HCT116 (cell line): ENCODE measurements at regions not wholly inside any gene's neighbourhood (a gene's known extent, or its start where the extent isn't known, plus 50 kb on each side); places are given as distances from the start of the nearest gene placed in this dataset.

Experiments used
- ATAC-seq: fragments of 200-7000 bp; cut with Tn5 transposase; 2 replicates; pipeline ENCODE4 v1.9.1; 2020; ENCODE audit warnings: mild to moderate bottlenecking, moderate library complexity
- BruUV-seq: library from RNA; stranded (reverse); fragments of 400-500 nt; replicated peaks from 2 replicates; lab custom pipeline; 2021; lab: Mats Ljungman, UMichigan
- CTCF ChIA-PET: fragments of 300-600 bp; sonication (Branson Sonifier 250); formaldehyde crosslinking; loops from one replicate; lab custom pipeline; 2021; ENCODE audit warnings: antibody characterized with exemption; lab: Charles Lee
- POLR2A ChIA-PET: fragments of 300-600, 350-600 bp; sonication (Branson Sonifier 250); formaldehyde crosslinking; loops from one replicate; lab custom pipeline; 2021; ENCODE audit warnings: antibody characterized with exemption; lab: Charles Lee
- RAD21 ChIA-PET, 2 experiments: fragments of 300-600 bp; sonication (Branson Sonifier 250); formaldehyde crosslinking; loops; one replicate each; lab custom pipeline; 2023; ENCODE audit warnings: low total read pairs in 2 of 2; ENCODE audit not compliant: uncharacterized antibody in 2 of 2, unreplicated experiment in 2 of 2, low non-redundant PET in 1 of 2; lab: Charles Lee
- DNase-seq: peaks from one replicate; pipeline ENCODE4 v3.0.0-alpha.2; 2010; ENCODE audit warnings: low read depth, low spot score
- H2AFZ ChIP-seq: fragments of 200-600 bp; shearing (Covaris generic), sonication (generic); 2 replicates; pipeline ENCODE4 v1.6.1; 2017; ENCODE audit warnings: low read depth, mixed run types, mixed read lengths, antibody characterized with exemption, low read length; ENCODE audit not compliant: poor library complexity, severe bottlenecking
- H3K27ac ChIP-seq: 2 replicates; pipeline ENCODE4 v1.5.1; 2012; ENCODE audit warnings: low read depth, low read length
- H3K27me3 ChIP-seq: fragments of 200-600 bp; sonication (generic); 2 replicates; pipeline ENCODE4 v1.6.1; 2016; ENCODE audit warnings: mixed run types, low read length, mixed read lengths; ENCODE audit not compliant: insufficient read depth
- H3K36me3 ChIP-seq, 2 experiments: fragments of 200-500 bp in 1 of 2; fragments of 200-600 bp in 1 of 2; sonication (Bioruptor generic) in 1 of 2; sonication (generic) in 1 of 2; 2 replicates each; pipeline versions ENCODE4 v1.5.1 to v1.6.1; 2014 to 2016; ENCODE audit warnings: low read length in 2 of 2, inconsistent platforms in 1 of 2, mixed read lengths in 1 of 2, mixed run types in 1 of 2; ENCODE audit not compliant: insufficient read depth in 2 of 2, control insufficient read depth in 1 of 2
- H3K4me1 ChIP-seq, 2 experiments: fragments of 200-600 bp in 1 of 2; sonication (generic) in 1 of 2; 2 replicates each; pipeline versions ENCODE4 v1.5.1 to v1.6.1; 2012 to 2017; ENCODE audit warnings: low read length in 2 of 2, inconsistent platforms in 1 of 2, mild to moderate bottlenecking in 1 of 2, mixed read lengths in 1 of 2, mixed run types in 1 of 2, moderate library complexity in 1 of 2; ENCODE audit not compliant: insufficient read depth in 2 of 2, control insufficient read depth in 1 of 2
- H3K4me2 ChIP-seq: fragments of 200-600 bp; sonication (generic); 2 replicates; pipeline ENCODE4 v1.6.1; 2017; ENCODE audit warnings: mixed run types, low read length, mixed read lengths
- H3K4me3 ChIP-seq, 2 experiments: fragments of 200-600 bp in 1 of 2; sonication (generic) in 1 of 2; replicated peaks in 1 of 2; 2 replicates each; pipeline ENCODE4 v1.5.1; 2011 to 2016; ENCODE audit warnings: low read length in 2 of 2, control low read depth in 1 of 2, low read depth in 1 of 2, mild to moderate bottlenecking in 1 of 2, mixed read lengths in 1 of 2, mixed run types in 1 of 2
- H3K79me2 ChIP-seq: fragments of 200-600 bp; sonication (generic); 2 replicates; pipeline ENCODE4 v1.6.1; 2017; ENCODE audit warnings: mild to moderate bottlenecking, mixed run types, low read length, moderate library complexity, mixed read lengths; ENCODE audit not compliant: insufficient read depth
- H3K9ac ChIP-seq: fragments of 200-600 bp; sonication (generic); 2 replicates; pipeline ENCODE4 v1.6.1; 2016; ENCODE audit warnings: low read length, mixed read lengths
- H3K9me2 ChIP-seq: fragments of 200-600 bp; sonication (generic), shearing (Covaris generic); 2 replicates; pipeline ENCODE4 v1.6.1; 2017; ENCODE audit warnings: mixed run types, mild to moderate bottlenecking, moderate library complexity; ENCODE audit not compliant: insufficient read depth
- H3K9me3 ChIP-seq, 2 experiments: fragments of 200-500 bp in 1 of 2; fragments of 200-600 bp in 1 of 2; sonication (Bioruptor generic) in 1 of 2; sonication (generic) in 1 of 2; 2 replicates each; pipeline ENCODE4 v1.6.1; 2014 to 2017; ENCODE audit warnings: low read length in 2 of 2, mixed read lengths in 2 of 2, inconsistent platforms in 1 of 2, low read depth in 1 of 2, mild to moderate bottlenecking in 1 of 2, mixed run types in 1 of 2, moderate library complexity in 1 of 2; ENCODE audit not compliant: control insufficient read depth in 1 of 2, insufficient read depth in 1 of 2
- H4K20me1 ChIP-seq: fragments of 200-600 bp; sonication (generic), shearing (Covaris generic); 2 replicates; pipeline ENCODE4 v1.6.1; 2017; ENCODE audit warnings: mixed run types, mild to moderate bottlenecking, moderate library complexity; ENCODE audit not compliant: insufficient read depth
- CBX3 ChIP-seq: IDR thresholded peaks from 2 replicates; pipeline ENCODE4 v1.6.1; 2012; ENCODE audit warnings: low read depth
- CEBPB ChIP-seq: IDR thresholded peaks from 2 replicates; pipeline ENCODE4 v1.6.1; 2012; ENCODE audit warnings: low read depth
- EGR1 ChIP-seq: IDR thresholded peaks from 2 replicates; pipeline ENCODE4 v1.6.1; 2012; ENCODE audit warnings: low read depth
- EZH2phosphoT487 ChIP-seq: fragments of 200-600 bp; IDR thresholded peaks from 2 replicates; pipeline ENCODE4 v1.6.1; 2018; ENCODE audit warnings: antibody characterized with exemption, borderline replicate concordance
- MAX ChIP-seq: IDR thresholded peaks from 2 replicates; pipeline ENCODE4 v1.6.1; 2012
- POLR2A ChIP-seq: IDR thresholded peaks from 2 replicates; pipeline ENCODE4 v1.7.0; 2011; ENCODE audit warnings: borderline replicate concordance; ENCODE audit not compliant: insufficient read depth, insufficient read length; ENCODE audit errors: extremely low read depth
- POLR2AphosphoS5 ChIP-seq: IDR thresholded peaks from 2 replicates; pipeline ENCODE4 v1.6.1; 2011; ENCODE audit warnings: mild to moderate bottlenecking, low read depth, low read length, moderate library complexity
- RAD21 ChIP-seq: IDR thresholded peaks from 2 replicates; pipeline ENCODE4 v1.6.1; 2012; ENCODE audit warnings: low read depth, mild to moderate bottlenecking
- SIN3A ChIP-seq: IDR thresholded peaks from 2 replicates; pipeline ENCODE4 v1.6.1; 2012; ENCODE audit warnings: low read depth
- ZBTB33 ChIP-seq: IDR thresholded peaks from 2 replicates; pipeline ENCODE4 v1.6.1; 2011; ENCODE audit warnings: mild to moderate bottlenecking, low read length, moderate library complexity; ENCODE audit not compliant: insufficient replicate concordance; ENCODE audit errors: extremely low read depth
- ZFX ChIP-seq: fragments of 450-650 bp; IDR thresholded peaks from 2 replicates; pipeline ENCODE4 v1.6.1; 2017
- ZNF274 ChIP-seq: fragments of 200-500 bp; sonication (Bioruptor generic); IDR thresholded peaks from 2 replicates; pipeline ENCODE4 v1.6.1; 2014; ENCODE audit warnings: mild to moderate bottlenecking, low read depth, low read length, inconsistent platforms
- intact Hi-C: fragments of 100-400 bp; cut with micrococcal nuclease; formaldehyde crosslinking; loops from 2 replicates; pipeline ENCODE4 v1.10.0; 2022
- TF ChIP-seq, protein P1 (sequence below): IDR thresholded peaks from 2 replicates; pipeline ENCODE4 v1.6.1; 2012; ENCODE audit warnings: low read depth

DNA sequence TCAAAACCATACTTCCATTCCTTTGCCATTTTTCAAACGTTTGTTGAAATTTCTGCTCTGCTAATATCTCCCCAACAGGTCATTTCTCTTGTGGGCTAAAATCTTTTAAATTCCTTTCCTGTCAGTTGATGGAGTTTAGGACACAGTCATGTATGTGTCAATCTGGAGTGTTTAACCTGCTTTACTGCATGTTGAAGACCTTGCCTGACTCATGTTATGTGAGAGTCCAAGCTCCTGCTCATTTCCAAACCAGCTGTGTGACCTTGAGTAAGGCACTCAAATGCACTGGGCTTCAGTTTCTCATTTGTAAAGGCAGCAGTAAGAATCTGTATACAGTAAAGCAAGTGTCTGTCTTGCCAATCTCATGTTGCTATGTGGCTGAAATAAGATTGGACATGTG, 171.9 kb upstream of the SPACA1 start:
- Histone ChIP-seq H3K9me2 (no peaks in the 10 kb centered on the region), H3K36me3 (no peaks in the 10 kb centered on the region), H2AFZ (no peak overlapping the region), H4K20me1 (no peaks in the 10 kb centered on the region), H3K9ac (no peak overlapping the region), H3K27me3 (peaks cover 62% of the 10 kb centered on the region), H3K79me2 (no peaks in the 10 kb centered on the region), H3K27ac (no peak overlapping the region), H3K4me3 (no peak overlapping the region), H3K4me2 (no peak overlapping the region), H3K9me3 (no peaks in the 10 kb centered on the region), H3K4me1 (no peaks in the 10 kb centered on the region)
- no peak for TF ChIP-seq ZFX
- no peak for TF ChIP-seq EGR1
- TF ChIP-seq RAD21, result no peak
- no peak for TF ChIP-seq CEBPB
- TF ChIP-seq CBX3, result no peak
- no peak for TF ChIP-seq ZBTB33
- no peak for TF ChIP-seq ZNF274
- TF ChIP-seq POLR2AphosphoS5, result no peak
- no peak for TF ChIP-seq EZH2phosphoT487
- no peak for TF ChIP-seq MAX
- no peak for TF ChIP-seq SIN3A
- TF ChIP-seq, protein P1, sequence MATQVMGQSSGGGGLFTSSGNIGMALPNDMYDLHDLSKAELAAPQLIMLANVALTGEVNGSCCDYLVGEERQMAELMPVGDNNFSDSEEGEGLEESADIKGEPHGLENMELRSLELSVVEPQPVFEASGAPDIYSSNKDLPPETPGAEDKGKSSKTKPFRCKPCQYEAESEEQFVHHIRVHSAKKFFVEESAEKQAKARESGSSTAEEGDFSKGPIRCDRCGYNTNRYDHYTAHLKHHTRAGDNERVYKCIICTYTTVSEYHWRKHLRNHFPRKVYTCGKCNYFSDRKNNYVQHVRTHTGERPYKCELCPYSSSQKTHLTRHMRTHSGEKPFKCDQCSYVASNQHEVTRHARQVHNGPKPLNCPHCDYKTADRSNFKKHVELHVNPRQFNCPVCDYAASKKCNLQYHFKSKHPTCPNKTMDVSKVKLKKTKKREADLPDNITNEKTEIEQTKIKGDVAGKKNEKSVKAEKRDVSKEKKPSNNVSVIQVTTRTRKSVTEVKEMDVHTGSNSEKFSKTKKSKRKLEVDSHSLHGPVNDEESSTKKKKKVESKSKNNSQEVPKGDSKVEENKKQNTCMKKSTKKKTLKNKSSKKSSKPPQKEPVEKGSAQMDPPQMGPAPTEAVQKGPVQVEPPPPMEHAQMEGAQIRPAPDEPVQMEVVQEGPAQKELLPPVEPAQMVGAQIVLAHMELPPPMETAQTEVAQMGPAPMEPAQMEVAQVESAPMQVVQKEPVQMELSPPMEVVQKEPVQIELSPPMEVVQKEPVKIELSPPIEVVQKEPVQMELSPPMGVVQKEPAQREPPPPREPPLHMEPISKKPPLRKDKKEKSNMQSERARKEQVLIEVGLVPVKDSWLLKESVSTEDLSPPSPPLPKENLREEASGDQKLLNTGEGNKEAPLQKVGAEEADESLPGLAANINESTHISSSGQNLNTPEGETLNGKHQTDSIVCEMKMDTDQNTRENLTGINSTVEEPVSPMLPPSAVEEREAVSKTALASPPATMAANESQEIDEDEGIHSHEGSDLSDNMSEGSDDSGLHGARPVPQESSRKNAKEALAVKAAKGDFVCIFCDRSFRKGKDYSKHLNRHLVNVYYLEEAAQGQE, result no peak
- no peak for TF ChIP-seq POLR2A
- intact Hi-C loops, result no loop called here
- no peak for DNase-seq
- RAD21 ChIA-PET, result no interaction called here
- CTCF ChIA-PET, result no interaction called here
- ATAC-seq, result no peak
- POLR2A ChIA-PET, result no interaction called here
- no TSS peak for BruUV-seq
